NAMALWA (cell line): ENCODE measurements at regions not wholly inside any gene's neighbourhood (a gene's known extent, or its start where the extent isn't known, plus 50 kb on each side); places are given as distances from the start of the nearest gene placed in this dataset.
"Not testable (repeated sequence)": the region's sequence is repeated elsewhere in the genome, so short reads cannot be mapped to it uniquely, and the experiment has no call there.

Source experiments
- DNase-seq: peaks from one replicate; pipeline ENCODE4 v3.0.0-alpha.2; 2015; ENCODE audit warnings: low spot score

DNA sequence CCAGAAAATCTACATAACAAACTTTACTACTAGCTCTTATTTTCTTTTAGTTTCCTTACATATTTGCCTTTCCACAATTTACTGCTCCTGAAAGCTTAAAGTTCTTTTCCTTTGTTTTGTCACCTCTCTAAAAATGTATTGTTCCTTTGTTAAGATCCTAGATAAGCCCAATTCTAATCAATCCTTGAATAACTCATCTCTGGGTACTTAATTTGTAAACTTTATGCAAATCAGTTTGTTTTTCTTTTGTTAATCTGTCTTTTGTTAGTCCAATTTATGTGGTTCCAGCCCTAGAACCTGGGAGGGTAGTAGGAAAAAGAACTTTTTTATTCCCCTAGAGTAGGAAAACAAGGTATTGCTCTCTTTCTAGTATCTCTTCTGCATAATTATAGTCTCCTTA, 444.7 kb downstream of the PCDH10 start:
- no peak for DNase-seq

DNA sequence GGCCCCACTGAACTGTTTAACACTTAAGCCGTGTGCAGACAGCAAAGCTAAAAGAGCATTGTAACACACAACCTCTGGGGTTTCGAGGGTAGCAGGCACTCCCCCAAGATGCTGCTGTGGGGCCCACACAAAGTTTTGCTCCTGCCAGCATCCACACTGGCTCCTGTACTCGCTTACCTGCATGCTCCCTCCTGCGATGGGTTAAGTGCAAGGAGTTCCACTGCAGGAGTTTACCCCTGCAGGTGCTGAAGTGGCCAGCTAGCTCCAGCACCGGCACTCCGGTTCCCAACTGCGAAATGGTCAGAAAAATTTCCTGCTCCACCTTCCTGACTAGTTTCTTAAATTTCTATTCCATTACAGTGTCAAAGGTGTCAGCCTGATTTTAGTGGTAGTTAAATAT, 443.5 kb downstream of the PCDH10 start:
- DNase-seq = no peak

DNA sequence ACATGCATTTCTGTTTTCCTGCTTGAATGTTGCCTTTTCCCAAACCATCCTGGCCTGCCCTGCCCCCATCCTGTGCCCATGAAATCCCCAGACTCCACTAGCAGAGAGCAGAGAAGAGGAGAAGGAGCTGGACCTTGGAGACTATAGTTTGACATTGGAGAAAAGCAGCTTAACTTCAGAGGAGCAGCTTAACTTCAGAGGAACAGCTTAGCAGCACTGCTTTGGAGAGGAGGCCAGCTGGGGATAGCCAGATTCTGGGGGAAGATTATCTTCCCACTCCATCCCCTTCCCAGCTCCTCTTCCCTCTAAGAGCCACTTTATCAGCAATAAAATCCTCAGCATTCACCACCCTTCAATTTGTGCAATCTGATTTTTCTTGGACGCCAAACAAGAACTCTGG, 443.0 kb downstream of the PCDH10 start:
- DNase-seq = no peak

DNA sequence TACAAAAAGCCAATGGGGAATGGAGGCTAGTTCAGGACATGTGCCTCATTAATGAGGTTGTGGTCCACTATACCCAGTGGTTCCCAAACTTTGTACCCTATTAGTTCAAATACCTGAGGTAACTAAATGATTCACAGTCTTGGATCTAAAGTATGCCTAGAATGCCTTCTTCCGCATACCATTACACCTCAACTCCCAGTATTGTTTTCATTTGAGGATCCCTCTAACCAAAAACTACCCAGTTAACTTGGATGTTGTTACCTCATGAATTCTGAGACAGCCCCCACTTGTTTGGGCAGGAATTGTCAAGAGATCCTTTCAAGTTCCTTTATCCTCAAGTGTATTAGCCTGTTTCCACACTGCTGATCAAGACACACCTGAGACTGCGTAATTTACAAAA, 439.2 kb downstream of the PCDH10 start:
- DNase-seq = no peak

DNA sequence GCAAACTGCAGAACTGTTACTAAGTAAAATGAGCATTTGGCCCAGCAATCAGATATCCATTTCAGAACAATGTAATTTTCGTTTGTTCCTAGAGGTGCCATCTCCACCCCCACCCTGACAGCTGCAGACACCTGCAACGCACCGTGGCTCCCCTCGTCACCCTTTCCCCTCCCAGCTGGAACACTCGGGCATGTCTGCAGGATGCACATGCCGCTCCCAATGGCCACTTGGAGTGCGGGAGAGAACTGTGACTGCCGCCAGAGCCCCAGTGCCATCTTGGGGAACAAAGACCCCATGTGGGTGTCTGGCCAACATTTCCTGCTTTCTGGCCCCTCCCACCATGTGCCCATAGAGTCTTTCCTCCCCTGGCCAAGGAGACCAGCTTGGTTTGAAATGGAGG, 436.2 kb downstream of the PCDH10 start:
- no peak for DNase-seq

DNA sequence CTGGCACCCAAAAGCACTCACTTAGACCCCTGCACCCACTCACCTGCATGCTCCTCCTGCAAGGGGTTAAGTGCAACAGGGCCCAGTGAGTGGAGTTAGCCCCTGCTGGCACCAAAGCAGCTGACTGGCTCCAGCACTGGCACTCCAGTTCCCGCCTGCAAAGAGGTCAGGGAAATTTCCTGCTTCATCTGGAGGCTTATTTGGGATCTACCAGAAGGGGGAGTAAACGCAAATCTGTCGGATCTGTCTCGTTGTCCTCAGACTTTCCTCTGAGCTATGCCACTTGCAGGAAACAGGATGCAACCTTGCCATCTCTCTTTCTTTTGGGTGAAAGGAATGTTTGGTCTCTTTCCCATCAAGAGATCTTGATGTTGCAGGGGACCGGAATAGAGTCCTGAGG, 435.6 kb downstream of the PCDH10 start:
- no peak for DNase-seq

DNA sequence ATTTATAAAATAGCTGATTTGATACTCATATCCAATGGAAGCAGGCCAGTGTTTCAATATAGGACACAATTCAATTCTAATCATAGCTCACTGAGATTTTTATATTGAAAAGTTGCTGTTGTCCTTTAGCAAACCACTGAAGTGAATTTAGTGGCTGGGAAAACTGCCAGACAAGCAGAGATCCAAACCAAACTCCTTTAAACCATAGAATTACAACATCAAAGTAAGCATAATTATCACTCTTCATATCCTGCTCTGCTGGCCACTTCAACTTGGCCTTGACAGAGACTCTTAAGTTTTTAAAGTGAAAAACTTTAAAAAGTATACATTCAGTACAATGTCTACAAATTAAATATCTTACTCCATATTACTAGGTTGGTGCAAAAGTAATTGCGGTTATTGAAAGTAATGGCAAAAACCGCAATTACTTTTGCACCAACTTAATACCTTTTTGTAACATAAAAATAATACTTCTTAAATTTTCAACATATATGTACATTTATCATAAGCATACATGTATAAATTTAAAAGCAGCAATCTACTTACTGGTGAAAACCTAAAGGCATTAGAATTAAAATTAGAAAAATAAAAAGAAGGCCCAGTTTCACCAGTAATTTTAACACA, 433.0 kb downstream of the PCDH10 start:
- DNase-seq = no peak

DNA sequence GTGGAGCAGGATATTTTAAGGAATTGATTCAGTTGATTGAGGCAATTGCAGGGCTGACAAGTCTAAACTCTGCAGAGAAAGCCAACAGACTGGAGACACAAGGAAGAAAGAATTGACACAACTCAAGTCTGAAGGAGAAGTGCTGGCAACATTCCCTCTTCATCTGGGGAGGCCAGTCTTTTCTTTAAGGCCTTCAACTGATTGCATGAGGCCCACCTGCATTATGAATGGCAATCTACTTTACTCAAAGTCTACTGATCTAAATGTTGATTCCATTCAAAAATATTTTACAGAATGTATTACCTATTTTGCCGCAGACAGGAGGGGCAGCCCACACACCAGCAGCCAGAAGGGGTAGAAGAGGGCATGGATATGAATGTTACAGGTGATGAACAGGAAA, 425.2 kb downstream of the PCDH10 start:
- DNase-seq = no peak

DNA sequence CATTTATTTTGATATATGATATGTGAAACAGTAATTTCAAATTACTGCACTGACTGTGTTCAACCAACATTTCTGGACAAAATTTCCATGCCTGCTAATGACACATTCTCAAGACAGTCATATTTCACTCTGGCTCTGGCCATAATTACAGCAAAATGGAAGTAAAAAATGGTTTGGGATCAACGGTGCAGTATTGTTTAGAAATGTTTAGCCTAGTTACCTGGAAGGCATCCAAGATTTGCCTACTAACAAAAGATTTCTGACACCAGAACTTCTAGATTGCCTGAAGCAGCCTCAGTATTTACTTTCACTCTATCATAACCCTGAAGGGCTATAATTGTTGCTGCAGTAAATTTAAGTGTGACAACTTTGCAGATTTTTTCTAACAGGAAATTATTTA, 416.3 kb downstream of the PCDH10 start:
- no peak for DNase-seq

DNA sequence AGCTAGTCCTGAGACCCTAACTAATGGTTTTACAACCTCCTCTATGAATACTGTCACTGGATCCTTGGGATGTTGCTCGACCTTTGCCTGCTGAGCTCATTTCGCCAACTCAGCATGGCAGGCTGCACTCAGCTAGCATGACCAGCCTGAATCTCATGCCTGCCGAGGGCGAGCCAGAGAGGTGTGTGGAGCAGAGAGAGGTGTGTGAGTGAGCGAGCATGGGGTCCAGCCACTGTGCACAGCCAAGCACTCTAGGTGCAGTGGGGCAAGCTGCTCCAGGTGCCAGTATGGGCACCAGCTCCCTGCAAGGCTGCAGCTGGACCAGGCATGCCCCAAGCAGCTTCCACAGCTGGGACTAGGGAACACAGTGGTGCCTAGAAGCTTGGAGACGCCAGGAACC, 410.9 kb downstream of the PCDH10 start:
- no peak for DNase-seq

DNA sequence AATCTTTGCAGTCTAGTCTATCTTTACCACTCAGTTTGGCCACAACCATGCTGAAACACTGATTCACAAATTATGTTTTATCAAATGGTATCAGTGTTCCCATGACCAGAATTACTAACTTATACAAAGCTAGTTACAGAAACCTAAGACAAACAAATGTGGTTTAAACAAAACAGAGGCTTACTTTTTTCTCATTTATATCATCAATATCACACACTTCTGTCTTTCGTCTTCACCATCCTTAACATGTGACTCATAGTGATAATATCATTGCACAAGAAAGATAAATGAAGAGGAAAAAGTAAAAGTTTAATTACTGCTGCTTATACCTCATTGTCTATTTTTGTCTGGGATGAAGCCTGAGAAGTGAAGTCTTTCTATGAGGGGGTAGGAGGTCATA, 406.6 kb downstream of the PCDH10 start:
- no peak for DNase-seq

DNA sequence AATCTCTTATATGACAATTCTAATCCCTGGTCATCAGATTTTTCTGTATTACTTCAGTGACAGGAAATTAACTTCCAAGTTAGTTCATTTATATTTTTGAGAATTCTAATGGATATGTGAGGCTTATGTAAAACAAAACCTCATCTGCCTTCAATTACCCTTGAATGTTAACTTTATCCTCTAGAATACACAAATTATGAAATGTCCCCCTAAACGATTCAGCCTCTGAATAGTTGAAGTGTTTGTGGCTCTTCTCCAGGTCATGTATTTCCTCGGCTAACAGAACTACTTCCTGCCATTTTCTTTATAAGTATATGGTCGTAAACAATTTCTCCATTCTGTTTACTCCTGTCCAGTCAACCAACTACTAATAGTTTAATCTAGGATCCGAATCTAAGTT, 401.3 kb downstream of the PCDH10 start:
- DNase-seq = no peak

DNA sequence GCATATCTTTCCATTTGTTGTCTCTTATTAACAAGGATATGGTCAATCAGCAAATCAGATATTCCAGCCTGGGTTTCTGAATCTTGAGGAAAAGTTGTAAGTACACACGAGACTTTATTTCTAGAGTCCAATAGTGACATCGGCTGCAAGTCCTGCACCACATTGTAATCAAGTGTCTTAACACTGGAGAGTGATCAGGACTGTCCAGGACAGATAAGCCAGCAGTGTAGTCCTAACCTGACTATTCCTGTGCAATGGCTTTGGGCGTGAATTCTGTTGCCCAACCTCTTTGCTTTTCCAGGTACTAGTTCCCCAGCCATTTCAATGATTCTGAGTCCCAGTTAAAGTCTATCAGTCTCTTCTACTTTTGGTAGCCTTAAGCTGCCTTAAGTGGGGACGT, 395.0 kb downstream of the PCDH10 start:
- no peak for DNase-seq

DNA sequence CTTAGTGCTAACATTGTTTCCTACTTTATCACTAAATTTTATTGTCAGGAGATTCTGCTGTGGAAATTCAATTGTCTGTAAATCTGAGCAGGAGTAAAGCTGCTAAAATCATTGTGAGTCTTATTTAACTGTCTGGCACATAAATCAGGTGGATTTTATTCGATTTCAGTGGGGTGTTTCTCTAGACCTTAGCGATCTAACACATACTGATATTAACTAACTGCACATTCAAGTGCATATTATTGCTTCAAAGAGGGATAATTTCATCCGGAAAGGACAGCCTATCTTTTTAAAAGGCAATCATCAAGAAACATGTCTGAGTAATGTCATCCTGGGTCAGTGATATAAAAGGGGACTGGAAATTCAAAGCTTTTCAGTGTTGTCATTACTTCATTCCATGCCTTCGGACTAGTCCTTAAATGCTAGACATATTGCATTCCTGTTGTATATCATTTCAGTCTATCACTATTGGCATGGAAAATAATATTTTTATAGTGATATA, 388.7 kb downstream of the PCDH10 start:
- DNase-seq = no peak

DNA sequence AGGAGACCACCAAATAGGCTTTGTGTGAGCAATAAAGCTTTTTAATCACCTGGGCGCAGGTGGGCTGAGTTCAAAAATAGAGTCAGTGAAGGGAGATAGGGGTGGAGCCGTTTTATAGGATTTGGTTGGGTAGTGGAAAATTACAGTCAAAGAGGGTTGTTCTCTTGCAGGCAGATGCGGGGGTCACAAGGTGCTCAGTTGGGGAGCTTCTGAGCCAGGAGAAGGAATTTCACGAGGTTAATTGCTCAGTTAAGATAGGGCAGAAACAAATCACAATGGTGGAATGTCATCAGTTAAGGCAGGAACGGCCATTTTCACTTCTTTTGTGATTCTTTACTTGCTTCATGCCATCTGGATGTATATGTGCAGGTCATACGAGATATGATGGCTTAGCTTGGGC, 385.1 kb downstream of the PCDH10 start:
- DNase-seq = not testable (repeated sequence)

DNA sequence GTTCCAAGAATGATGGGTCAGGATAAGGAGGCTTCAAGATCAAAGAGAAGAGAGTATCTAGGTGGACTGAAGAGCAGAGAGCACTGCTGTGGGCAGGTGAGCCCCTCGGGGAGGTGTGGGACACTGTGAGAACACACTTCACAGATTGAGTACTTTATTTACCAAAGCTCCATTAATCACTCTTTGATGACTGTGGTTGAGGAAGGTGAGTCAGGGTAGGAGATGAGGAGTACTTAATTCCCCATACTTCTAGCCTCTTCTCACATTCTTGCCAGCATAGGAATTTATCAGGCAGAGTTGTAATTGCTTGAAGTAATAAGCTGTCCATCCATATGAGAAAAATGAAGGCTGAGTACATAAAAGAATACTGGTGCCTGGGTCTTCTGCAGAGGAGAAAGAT, 375.3 kb downstream of the PCDH10 start:
- DNase-seq = no peak

DNA sequence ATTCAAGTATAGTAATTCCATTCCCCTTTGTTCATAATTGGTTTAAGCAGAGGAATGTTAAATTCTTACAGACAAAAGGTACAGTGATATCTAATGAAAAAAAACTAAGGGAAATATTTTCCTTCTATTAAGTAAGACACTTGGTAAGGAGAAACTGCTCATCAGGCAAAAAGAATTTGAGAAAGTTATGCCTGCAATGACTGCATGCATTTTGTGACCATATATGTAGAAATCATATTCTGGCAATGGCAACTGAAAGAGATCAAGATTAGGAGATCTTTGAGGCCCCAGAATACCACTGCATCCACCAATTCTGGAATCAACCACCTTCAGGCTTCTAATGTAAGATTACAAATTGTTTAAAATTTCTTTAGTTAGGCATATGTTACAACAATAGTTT, 364.8 kb downstream of the PCDH10 start:
- no peak for DNase-seq

DNA sequence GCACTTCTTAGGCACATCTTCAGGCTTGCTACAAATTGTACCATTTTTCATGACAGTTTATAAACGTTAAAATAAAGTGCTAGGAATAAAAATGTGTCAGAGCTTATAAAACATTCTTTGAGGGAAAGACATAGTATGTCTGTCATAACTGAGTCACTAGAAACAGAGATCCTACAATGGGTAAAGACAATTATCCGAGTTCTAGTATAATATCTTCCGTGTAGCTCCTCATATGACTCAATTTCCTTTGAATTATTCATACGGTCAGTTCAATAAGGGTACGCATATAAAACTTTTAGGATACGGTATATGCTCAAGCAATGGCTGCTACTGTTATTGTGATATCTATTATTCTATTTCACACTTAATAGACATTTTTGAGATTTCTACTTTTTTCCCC, 349.1 kb downstream of the PCDH10 start:
- DNase-seq = no peak

DNA sequence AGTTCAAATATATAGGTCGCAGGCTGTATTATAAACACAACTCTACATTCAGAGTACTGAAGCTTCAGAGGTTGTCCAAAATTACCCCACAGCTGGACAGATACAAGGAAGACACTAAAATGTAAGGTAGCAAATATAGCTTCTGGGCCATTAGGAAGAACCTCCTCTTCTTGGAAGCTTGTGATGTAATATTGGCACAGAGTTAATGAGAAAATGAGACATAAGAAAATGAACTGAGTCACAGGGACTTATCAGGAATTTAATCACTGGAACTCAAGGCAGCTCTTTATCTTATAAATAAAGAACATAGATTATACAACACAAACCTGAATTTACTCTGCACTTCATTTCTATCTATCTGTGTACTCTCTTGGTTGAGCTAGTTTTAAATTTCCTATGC, 344.7 kb downstream of the PCDH10 start:
- no peak for DNase-seq

DNA sequence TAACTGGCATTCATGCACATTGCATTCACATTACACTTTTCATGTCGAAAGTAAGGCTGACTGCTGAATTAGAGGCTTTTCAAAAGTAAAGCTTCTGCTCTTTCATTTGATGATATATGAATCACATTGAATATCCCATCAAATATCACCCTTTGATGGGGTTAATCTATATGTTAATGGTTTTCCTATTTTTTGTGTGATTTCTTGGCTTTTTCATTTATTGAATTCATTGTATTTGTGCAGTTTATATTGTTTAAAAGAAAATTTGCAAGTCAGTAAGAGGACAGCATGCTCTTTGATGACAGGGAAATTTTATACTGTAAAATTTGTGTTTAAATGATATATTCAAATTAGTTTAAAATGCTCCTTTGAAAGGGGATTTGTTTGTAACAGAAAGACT, 344.1 kb downstream of the PCDH10 start:
- no peak for DNase-seq

DNA sequence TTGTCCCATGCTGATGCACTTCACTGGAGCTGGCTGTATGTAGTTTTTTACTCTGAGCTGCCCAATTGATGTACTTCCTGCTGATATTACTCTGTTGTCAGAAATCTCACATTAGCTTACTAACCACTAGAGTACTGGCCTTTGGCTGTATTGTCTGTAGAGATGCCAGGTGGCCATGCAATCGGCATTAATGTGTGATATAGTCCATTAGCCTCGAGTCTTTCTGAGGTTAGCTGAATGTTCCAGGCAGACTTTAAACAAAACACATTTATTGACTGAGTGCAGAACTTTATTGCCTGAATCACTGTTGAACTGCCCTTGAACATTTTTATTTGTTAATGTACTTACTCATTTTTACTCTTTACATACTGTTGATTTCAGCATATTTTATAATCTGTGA, 335.2 kb downstream of the PCDH10 start:
- DNase-seq = no peak

DNA sequence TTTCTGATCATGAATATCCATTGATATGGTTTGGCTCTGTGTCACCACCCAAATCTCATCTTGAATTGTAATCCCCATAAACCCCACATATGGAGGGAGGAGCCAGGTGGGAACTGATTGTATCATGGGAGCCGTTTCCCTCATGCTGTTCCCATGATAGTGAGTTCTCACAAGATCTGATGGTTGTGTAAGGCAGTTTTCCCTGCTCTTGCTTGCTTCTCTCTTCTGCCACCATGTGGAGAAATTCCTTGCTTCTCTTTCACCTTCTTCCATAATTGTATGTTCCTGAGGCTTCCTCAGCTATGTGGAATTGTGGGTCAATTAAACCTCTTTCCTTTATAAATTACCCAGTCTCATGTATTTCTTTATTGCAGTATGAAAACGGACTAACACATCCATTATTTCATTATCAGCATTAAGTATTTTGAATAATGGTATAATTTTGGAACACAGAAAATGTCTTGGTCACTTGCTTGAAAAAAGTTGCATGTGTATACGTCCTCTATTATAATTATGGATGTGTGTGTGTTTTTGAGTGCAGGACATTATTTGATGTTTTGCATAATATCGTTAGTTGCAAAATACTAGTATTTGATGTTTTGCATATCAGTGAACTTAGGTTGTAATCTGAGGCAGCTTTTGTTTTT, 334.6 kb downstream of the PCDH10 start:
- peak; percentile 13 for DNase-seq

DNA sequence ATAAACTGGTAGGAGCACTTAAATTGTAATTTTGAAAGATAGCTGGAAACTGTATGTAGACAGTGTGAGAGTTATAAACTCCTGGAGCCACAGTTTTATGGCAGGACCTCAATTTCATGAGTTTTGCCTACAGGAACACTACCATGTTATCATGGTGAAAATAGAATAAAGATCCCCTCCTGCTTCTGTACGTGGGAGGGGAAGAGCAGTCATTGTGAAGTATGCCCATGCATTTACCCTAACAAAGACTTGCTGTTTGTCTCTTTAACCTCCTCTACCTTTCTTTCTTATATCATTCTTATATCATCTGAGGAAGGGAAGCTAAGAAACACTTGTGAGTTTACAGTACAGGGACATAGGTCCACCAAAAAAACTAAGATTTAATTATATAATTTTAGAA, 327.0 kb downstream of the PCDH10 start:
- DNase-seq = no peak

DNA sequence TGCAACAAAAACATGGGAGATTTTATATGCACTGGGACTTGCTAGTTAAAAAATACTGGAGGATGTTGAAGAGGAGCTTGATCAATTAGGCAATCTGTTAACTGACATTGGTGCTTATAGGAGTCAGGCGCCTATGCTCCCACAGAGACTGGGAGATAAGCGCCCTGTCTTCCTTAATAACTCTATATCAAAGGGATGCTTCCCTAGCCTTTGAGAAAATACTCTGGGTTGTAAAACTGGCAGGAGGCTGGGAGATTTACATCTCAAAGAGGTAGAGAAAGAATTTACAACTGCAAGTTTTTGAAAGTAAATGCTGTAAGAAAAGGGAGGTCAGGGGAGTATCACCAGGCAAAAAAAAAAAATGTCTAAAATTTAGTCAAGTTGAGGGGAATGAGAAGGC, 325.4 kb downstream of the PCDH10 start:
- DNase-seq = no peak
